ENCODE measurements at regions not wholly inside any gene's neighbourhood (a gene's known extent, or its start where the extent isn't known, plus 50 kb on each side); places are given as distances from the start of the nearest gene placed in this dataset.

GRCh38 chr7:145490356-145490755 is 626.2 kb upstream of the CNTNAP2 start:
- no peak for DNase-seq
- no peaks in the 10 kb centered on the region for H3K9me3 ChIP-seq
- intact Hi-C loops (cut with DNase I): no loop called here
- 70 to 89% (median 83%) methylated on average over 1 of the region's 1 CpG for WGBS, 3 donors
- H3K27me3 ChIP-seq: no peaks in the 10 kb centered on the region
- no peaks in the 10 kb centered on the region for H3K4me1 ChIP-seq (ENCODE audit: insufficient read depth)
- no peak for TF ChIP-seq CTCF (IDR thresholded peaks at IDR 0.05)
- TF ChIP-seq POLR2A (IDR thresholded peaks at IDR 0.05): no peak
- TF ChIP-seq EP300 (IDR thresholded peaks at IDR 0.05): no peak
- H3K4me3 ChIP-seq: no peak overlapping the region
- H3K27ac ChIP-seq: no peak overlapping the region
- H3K36me3 ChIP-seq: no peaks in the 10 kb centered on the region

GRCh38 chr7:145489609-145490008 is 627.0 kb upstream of the CNTNAP2 start:
- intact Hi-C loops (cut with DNase I): no loop called here
- Histone ChIP-seq H3K27me3 (no peaks in the 10 kb centered on the region), H3K4me1 (ENCODE audit: insufficient read depth) (no peaks in the 10 kb centered on the region), H3K9me3 (no peaks in the 10 kb centered on the region), H3K27ac (no peak overlapping the region), H3K36me3 (no peaks in the 10 kb centered on the region), H3K4me3 (no peak overlapping the region)
- TF ChIP-seq CTCF (IDR thresholded peaks at IDR 0.05) (no peak), POLR2A (IDR thresholded peaks at IDR 0.05) (no peak), EP300 (IDR thresholded peaks at IDR 0.05) (no peak)
- no peak for DNase-seq

GRCh38 chr7:145488816-145489215 is 627.8 kb upstream of the CNTNAP2 start:
- Histone ChIP-seq H3K9me3 (no peaks in the 10 kb centered on the region), H3K27ac (no peak overlapping the region), H3K27me3 (no peaks in the 10 kb centered on the region), H3K4me1 (ENCODE audit: insufficient read depth) (no peaks in the 10 kb centered on the region), H3K4me3 (no peak overlapping the region), H3K36me3 (no peaks in the 10 kb centered on the region)
- intact Hi-C loops (cut with DNase I): no loop called here
- 9 to 44% (median 21%) methylated on average over 2 of the region's 2 CpGs for whole genome bisulfite sequencing, 3 donors
- TF ChIP-seq CTCF (IDR thresholded peaks at IDR 0.05): no peak
- TF ChIP-seq POLR2A (IDR thresholded peaks at IDR 0.05): no peak
- no peak for TF ChIP-seq EP300 (IDR thresholded peaks at IDR 0.05)
- no peak for DNase-seq

GRCh38 chr7:145481985-145482384 is 634.6 kb upstream of the CNTNAP2 start:
- H3K4me1 ChIP-seq (ENCODE audit: insufficient read depth): no peaks in the 10 kb centered on the region
- intact Hi-C loops (cut with DNase I): no loop called here
- H3K27ac ChIP-seq: no peak overlapping the region
- H3K27me3 ChIP-seq: no peaks in the 10 kb centered on the region
- H3K36me3 ChIP-seq: no peaks in the 10 kb centered on the region
- 77 to 90% (median 87%) methylated on average over 3 of the region's 3 CpGs for WGBS, 3 donors
- no peaks in the 10 kb centered on the region for H3K9me3 ChIP-seq
- TF ChIP-seq EP300 (IDR thresholded peaks at IDR 0.05): no peak
- no peak for DNase-seq
- no peak overlapping the region for H3K4me3 ChIP-seq

GRCh38 chr7:145478541-145478940 is 638.1 kb upstream of the CNTNAP2 start:
- TF ChIP-seq EP300 (IDR thresholded peaks at IDR 0.05) (no peak), CTCF (IDR thresholded peaks at IDR 0.05) (no peak), POLR2A (IDR thresholded peaks at IDR 0.05) (no peak)
- no peak overlapping the region for H3K27ac ChIP-seq
- H3K36me3 ChIP-seq: no peaks in the 10 kb centered on the region
- H3K4me1 ChIP-seq (ENCODE audit: insufficient read depth): no peaks in the 10 kb centered on the region
- intact Hi-C loops (cut with DNase I): no loop called here
- no peaks in the 10 kb centered on the region for H3K27me3 ChIP-seq
- DNase-seq: no peak
- no peak overlapping the region for H3K4me3 ChIP-seq
- H3K9me3 ChIP-seq: no peaks in the 10 kb centered on the region
- 47 to 74% (median 58%) methylated on average over 3 of the region's 3 CpGs for WGBS, 3 donors
